Peyer's patch (tissue), 4 donors: ENCODE measurements at regions not wholly inside any gene's neighbourhood (a gene's known extent, or its start where the extent isn't known, plus 50 kb on each side); places are given as distances from the start of the nearest gene placed in this dataset.

ENCODE experiments used
- CTCF ChIP-seq, 6 experiments: fragments of 450-650 bp in 4 of 6; fragments of 200-600 bp in 2 of 6; sonication (generic) in 1 of 6; IDR thresholded peaks; one replicate each; pipeline ENCODE4 v1.5.1; 2017 to 2019; ENCODE audit warnings: antibody characterized with exemption in 6 of 6, mild to moderate bottlenecking in 3 of 6, moderate library complexity in 1 of 6
- POLR2A ChIP-seq, 2 donors: fragments of 450-650 bp; IDR thresholded peaks; one replicate each; pipeline ENCODE4 v1.5.1; 2017; ENCODE audit warnings: antibody characterized with exemption in 2 of 2, mild to moderate bottlenecking in 2 of 2, moderate library complexity in 2 of 2

- TF ChIP-seq CTCF (IDR thresholded peaks at IDR 0.05): no peak
- no peak for TF ChIP-seq POLR2A (IDR thresholded peaks at IDR 0.05)
Measured at GRCh38 chr3:18082551-18083272, 340.3 kb upstream of the TBC1D5 start.
